Neural cell (in vitro differentiated cells): ENCODE measurements at regions not wholly inside any gene's neighbourhood (a gene's known extent, or its start where the extent isn't known, plus 50 kb on each side); places are given as distances from the start of the nearest gene placed in this dataset.

Experiments used
- CTCF ChIP-seq: fragments of 450-650 bp; IDR thresholded peaks from 2 replicates; pipeline ENCODE4 v1.5.1; 2014; ENCODE audit warnings: antibody characterized with exemption, mild to moderate bottlenecking, moderate library complexity; ENCODE audit not compliant: poor library complexity, severe bottlenecking
- EZH2 ChIP-seq: fragments of 200-600, 300-800 bp; shearing (Covaris generic), sonication (generic); IDR thresholded peaks from 2 replicates; pipeline ENCODE4 v1.6.1; 2014; ENCODE audit warnings: antibody characterized with exemption, low read length, borderline replicate concordance, mild to moderate bottlenecking; ENCODE audit not compliant: insufficient read depth, poor library complexity, severe bottlenecking
- POLR2AphosphoS5 ChIP-seq: IDR thresholded peaks from 2 replicates; pipeline ENCODE4 v1.6.1; 2012

- TF ChIP-seq EZH2, result no peak
- TF ChIP-seq POLR2AphosphoS5, result no peak
- TF ChIP-seq CTCF, result no peak
These were observed 435.0 kb downstream of the HAO1 start for GRCh38 chr20:7505152-7505834.
